Gastroesophageal sphincter (tissue), 4 donors: ENCODE measurements at regions not wholly inside any gene's neighbourhood (a gene's known extent, or its start where the extent isn't known, plus 50 kb on each side); places are given as distances from the start of the nearest gene placed in this dataset.

ENCODE experiments used
- ATAC-seq: fragments of 150-250 bp; one replicate; pipeline ENCODE4 v1.9.1; 2016; ENCODE audit warnings: mild to moderate bottlenecking, moderate library complexity
- H3K27ac ChIP-seq, 4 donors: fragments of 200-600 bp; sonication (generic) in 3 of 4; 1 replicate in 3 of 4; 2 replicates in 1 of 4; pipeline ENCODE4 v1.5.1; 2016 to 2019
- H3K27me3 ChIP-seq: fragments of 200-600 bp; sonication (generic); one replicate; pipeline ENCODE4 v1.5.1; 2019
- H3K36me3 ChIP-seq, 2 donors: fragments of 200-600 bp; sonication (generic); one replicate each; pipeline ENCODE4 v1.5.1; 2019; ENCODE audit warnings: control low read depth in 1 of 2
- H3K4me1 ChIP-seq, 3 donors: fragments of 200-600 bp; sonication (generic); 1 replicate in 2 of 3; 2 replicates in 1 of 3; pipeline ENCODE4 v1.5.1; 2016 to 2019; ENCODE audit warnings: control low read depth in 2 of 3
- H3K4me3 ChIP-seq, 2 donors: fragments of 200-600 bp; sonication (generic); one replicate each; pipeline ENCODE4 v1.5.1; 2019; ENCODE audit warnings: mild to moderate bottlenecking in 1 of 2, moderate library complexity in 1 of 2
- H3K9me3 ChIP-seq, 3 donors: fragments of 200-600 bp; sonication (generic); one replicate each; pipeline ENCODE4 v1.5.1; 2017 to 2019; ENCODE audit warnings: control low read depth in 2 of 3
- CTCF ChIP-seq, 4 experiments: fragments of 200-600 bp in 2 of 4; fragments of 450-650 bp in 2 of 4; sonication (generic) in 1 of 4; IDR thresholded peaks; one replicate each; pipeline ENCODE4 v1.5.1; 2017 to 2019; ENCODE audit warnings: antibody characterized with exemption in 4 of 4, mild to moderate bottlenecking in 2 of 4, moderate library complexity in 2 of 4
- EP300 ChIP-seq: sonication (generic); formaldehyde crosslinking; IDR thresholded peaks from one replicate; pipeline ENCODE4 v1.6.1; 2017; ENCODE audit warnings: antibody characterized with exemption, mild to moderate bottlenecking
- POLR2A ChIP-seq, 2 donors: fragments of 450-650 bp; IDR thresholded peaks; one replicate each; pipeline ENCODE4 v1.6.1; 2017; ENCODE audit warnings: antibody characterized with exemption in 2 of 2, mild to moderate bottlenecking in 2 of 2, moderate library complexity in 1 of 2
- POLR2AphosphoS5 ChIP-seq: sonication (generic); formaldehyde crosslinking; IDR thresholded peaks from one replicate; pipeline ENCODE4 v1.6.1; 2017; ENCODE audit warnings: antibody characterized with exemption
- WGBS, 2 donors: methylation state at CpG; one replicate each; pipeline ENCODE4 v1.1.5; 2018; ENCODE audit warnings: low coverage in 1 of 2; 5-methylcytosine and 5-hydroxymethylcytosine counted together

- ATAC-seq, result no peak
- Histone ChIP-seq H3K4me1 (no peaks in the 10 kb centered on the region), H3K27ac (no peak overlapping the region), H3K27me3 (no peaks in the 10 kb centered on the region), H3K9me3 (no peaks in the 10 kb centered on the region), H3K4me3 (no peak overlapping the region), H3K36me3 (no peaks in the 10 kb centered on the region)
- 56 to 63% methylated on average over 2 to 4 of the region's 4 CpGs for WGBS, 2 donors
- no peak for TF ChIP-seq CTCF (IDR thresholded peaks at IDR 0.05)
- TF ChIP-seq POLR2A (IDR thresholded peaks at IDR 0.05), result no peak
- no peak for TF ChIP-seq EP300
- TF ChIP-seq POLR2AphosphoS5, result no peak
These were observed 1075.4 kb upstream of the POT1 start for GRCh38 chr7:126005064-126005463.

- Histone ChIP-seq H3K4me3 (no peak overlapping the region), H3K27me3 (no peaks in the 10 kb centered on the region), H3K9me3 (peaks cover 0 to 8% (median 0%) of the 10 kb centered on the region in 3 donors), H3K4me1 (no peaks in the 10 kb centered on the region), H3K27ac (no peak overlapping the region), H3K36me3 (no peaks in the 10 kb centered on the region)
- TF ChIP-seq CTCF (IDR thresholded peaks at IDR 0.05) (no peak), POLR2AphosphoS5 (no peak), EP300 (no peak), POLR2A (IDR thresholded peaks at IDR 0.05) (no peak)
- no peak for ATAC-seq
- 33 to 54% methylated on average over 1 of the region's 1 CpG for WGBS, 2 donors
These were observed 1071.7 kb upstream of the POT1 start for GRCh38 chr7:126001349-126001748.

- TF ChIP-seq POLR2AphosphoS5 (no peak), POLR2A (IDR thresholded peaks at IDR 0.05) (no peak), EP300 (no peak), CTCF (IDR thresholded peaks at IDR 0.05) (no peak)
- ATAC-seq, result no peak
- H3K36me3 ChIP-seq, result no peaks in the 10 kb centered on the region
- no peaks in the 10 kb centered on the region for H3K27me3 ChIP-seq
- 67 to 82% methylated on average over 3 of the region's 3 CpGs for WGBS, 2 donors
- H3K9me3 ChIP-seq, result no peaks in the 10 kb centered on the region
- no peak overlapping the region for H3K4me3 ChIP-seq
- no peak overlapping the region for H3K27ac ChIP-seq
- H3K4me1 ChIP-seq, result no peaks in the 10 kb centered on the region
These were observed 1055.2 kb upstream of the POT1 start for GRCh38 chr7:125984795-125985194.

GRCh38 chr7:125971656-125972055 is 1042.0 kb upstream of the POT1 start:
- Histone ChIP-seq H3K36me3 (no peaks in the 10 kb centered on the region), H3K4me3 (no peak overlapping the region), H3K27ac (no peak overlapping the region), H3K9me3 (no peaks in the 10 kb centered on the region), H3K4me1 (no peaks in the 10 kb centered on the region), H3K27me3 (no peaks in the 10 kb centered on the region)
- WGBS, 2 donors, result 57 to 70% methylated on average over 2 of the region's 2 CpGs
- no peak for TF ChIP-seq CTCF (IDR thresholded peaks at IDR 0.05)
- TF ChIP-seq POLR2A (IDR thresholded peaks at IDR 0.05), result no peak
- TF ChIP-seq EP300, result no peak
- TF ChIP-seq POLR2AphosphoS5, result no peak
- no peak for ATAC-seq

- Histone ChIP-seq H3K27me3 (no peaks in the 10 kb centered on the region), H3K4me1 (no peaks in the 10 kb centered on the region), H3K27ac (no peak overlapping the region), H3K36me3 (no peaks in the 10 kb centered on the region), H3K9me3 (no peaks in the 10 kb centered on the region), H3K4me3 (no peak overlapping the region)
- 42 to 58% methylated on average over 1 of the region's 1 CpG for WGBS, 2 donors
- no peak for ATAC-seq
- TF ChIP-seq EP300, result no peak
- no peak for TF ChIP-seq POLR2AphosphoS5
- TF ChIP-seq POLR2A (IDR thresholded peaks at IDR 0.05), result no peak
- TF ChIP-seq CTCF (IDR thresholded peaks at IDR 0.05), result no peak
These were observed 1036.8 kb upstream of the POT1 start for GRCh38 chr7:125966278-125967048.
